ENCODE measurements at regions not wholly inside any gene's neighbourhood (a gene's known extent, or its start where the extent isn't known, plus 50 kb on each side); places are given as distances from the start of the nearest gene placed in this dataset.

GRCh38 chr11:33638608-33639007 lies 62.0 kb downstream of the C11orf91 start:
- no peak for DNase-seq (ENCODE audit: low spot score)
- no peak overlapping the region for H3K27ac ChIP-seq
- TF ChIP-seq, protein P1, sequence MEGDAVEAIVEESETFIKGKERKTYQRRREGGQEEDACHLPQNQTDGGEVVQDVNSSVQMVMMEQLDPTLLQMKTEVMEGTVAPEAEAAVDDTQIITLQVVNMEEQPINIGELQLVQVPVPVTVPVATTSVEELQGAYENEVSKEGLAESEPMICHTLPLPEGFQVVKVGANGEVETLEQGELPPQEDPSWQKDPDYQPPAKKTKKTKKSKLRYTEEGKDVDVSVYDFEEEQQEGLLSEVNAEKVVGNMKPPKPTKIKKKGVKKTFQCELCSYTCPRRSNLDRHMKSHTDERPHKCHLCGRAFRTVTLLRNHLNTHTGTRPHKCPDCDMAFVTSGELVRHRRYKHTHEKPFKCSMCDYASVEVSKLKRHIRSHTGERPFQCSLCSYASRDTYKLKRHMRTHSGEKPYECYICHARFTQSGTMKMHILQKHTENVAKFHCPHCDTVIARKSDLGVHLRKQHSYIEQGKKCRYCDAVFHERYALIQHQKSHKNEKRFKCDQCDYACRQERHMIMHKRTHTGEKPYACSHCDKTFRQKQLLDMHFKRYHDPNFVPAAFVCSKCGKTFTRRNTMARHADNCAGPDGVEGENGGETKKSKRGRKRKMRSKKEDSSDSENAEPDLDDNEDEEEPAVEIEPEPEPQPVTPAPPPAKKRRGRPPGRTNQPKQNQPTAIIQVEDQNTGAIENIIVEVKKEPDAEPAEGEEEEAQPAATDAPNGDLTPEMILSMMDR (IDR thresholded peaks at IDR 0.05), result no peak
- no peak overlapping the region for H3K4me3 ChIP-seq

DNA sequence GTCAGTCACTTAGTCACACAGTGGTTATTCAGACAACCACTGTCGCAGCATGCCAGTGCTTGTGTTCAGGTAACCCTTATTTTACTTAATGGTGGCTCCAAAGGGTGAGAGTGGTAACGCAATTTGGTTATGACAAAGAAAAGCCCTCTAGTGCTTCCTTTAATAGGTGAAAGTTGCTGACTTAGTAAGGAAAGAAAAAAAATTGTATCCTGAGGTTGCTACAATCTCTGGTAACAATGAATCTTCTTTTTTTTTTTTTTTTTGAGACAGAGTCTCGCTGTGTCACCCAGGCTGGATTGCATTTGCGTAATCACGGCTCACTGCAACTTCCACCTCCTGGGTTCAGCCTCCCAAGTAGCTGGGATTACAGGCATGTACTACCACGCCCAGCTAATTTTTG lies 64.5 kb downstream of the C11orf91 start:
- TF ChIP-seq, protein P1 (IDR thresholded peaks at IDR 0.05), result no peak
- Histone ChIP-seq H3K4me3 (no peak overlapping the region), H3K27ac (no peak overlapping the region)
- DNase-seq (ENCODE audit: low spot score), result no peak

GRCh38 chr11:33635161-33635560 lies 65.5 kb downstream of the C11orf91 start:
- no peak overlapping the region for H3K27ac ChIP-seq
- no peak for DNase-seq (ENCODE audit: low spot score)

GRCh38 chr11:33634291-33634834 lies 66.3 kb downstream of the C11orf91 start:
- TF ChIP-seq, protein P1 (IDR thresholded peaks at IDR 0.05), result no peak
- no peak for DNase-seq (ENCODE audit: low spot score)
- no peak overlapping the region for H3K27ac ChIP-seq
- H3K4me3 ChIP-seq, result no peak overlapping the region

More at GRCh38 chr11:33635161-33635560, 65.5 kb downstream of the C11orf91 start:
- TF ChIP-seq, protein P1 (IDR thresholded peaks at IDR 0.05), result no peak
- H3K4me3 ChIP-seq, result no peak overlapping the region

GRCh38 chr11:33633251-33634003 lies 67.2 kb downstream of the C11orf91 start:
- TF ChIP-seq, protein P1 (IDR thresholded peaks at IDR 0.05), result no peak
- Histone ChIP-seq H3K27ac (no peak overlapping the region), H3K4me3 (no peak overlapping the region)
- no peak for DNase-seq (ENCODE audit: low spot score)

- TF ChIP-seq, protein P1 (IDR thresholded peaks at IDR 0.05), result no peak
- H3K27ac ChIP-seq, result no peak overlapping the region
- H3K4me3 ChIP-seq, result no peak overlapping the region
- DNase-seq (ENCODE audit: low spot score), result no peak
Measured at GRCh38 chr11:33631749-33632091, 68.9 kb downstream of the C11orf91 start.

All from coronary artery (tissue), 2 donors.